GM06990 (cell line): ENCODE measurements at regions not wholly inside any gene's neighbourhood (a gene's known extent, or its start where the extent isn't known, plus 50 kb on each side); places are given as distances from the start of the nearest gene placed in this dataset.

ENCODE experiments used
- DNase-seq: peaks from one replicate; pipeline ENCODE4 v3.0.0-alpha.2; 2011; ENCODE audit not compliant: insufficient read length; ENCODE audit errors: extremely low read depth
- H3K27me3 ChIP-seq: replicated peaks from 2 replicates; pipeline ENCODE4 v1.6.0; 2011; ENCODE audit warnings: low read length; ENCODE audit not compliant: control insufficient read depth, insufficient read depth
- H3K36me3 ChIP-seq: 2 replicates; pipeline ENCODE4 v1.5.1; 2011; ENCODE audit warnings: low read length; ENCODE audit not compliant: control insufficient read depth, insufficient read depth
- H3K4me3 ChIP-seq: replicated peaks from 2 replicates; pipeline ENCODE4 v1.5.1; 2011; ENCODE audit warnings: low read depth, mild to moderate bottlenecking, control low read depth, low read length
- TF ChIP-seq, protein P1 (sequence below): IDR thresholded peaks from 2 replicates; pipeline ENCODE4 v1.5.1; 2011; ENCODE audit warnings: low read length, control low read depth, mild to moderate bottlenecking, inconsistent platforms; ENCODE audit not compliant: insufficient read depth, poor library complexity, severe bottlenecking

GRCh38 chr11:41861838-41862237 lies 402.4 kb upstream of the LRRC4C start:
- TF ChIP-seq, protein P1, sequence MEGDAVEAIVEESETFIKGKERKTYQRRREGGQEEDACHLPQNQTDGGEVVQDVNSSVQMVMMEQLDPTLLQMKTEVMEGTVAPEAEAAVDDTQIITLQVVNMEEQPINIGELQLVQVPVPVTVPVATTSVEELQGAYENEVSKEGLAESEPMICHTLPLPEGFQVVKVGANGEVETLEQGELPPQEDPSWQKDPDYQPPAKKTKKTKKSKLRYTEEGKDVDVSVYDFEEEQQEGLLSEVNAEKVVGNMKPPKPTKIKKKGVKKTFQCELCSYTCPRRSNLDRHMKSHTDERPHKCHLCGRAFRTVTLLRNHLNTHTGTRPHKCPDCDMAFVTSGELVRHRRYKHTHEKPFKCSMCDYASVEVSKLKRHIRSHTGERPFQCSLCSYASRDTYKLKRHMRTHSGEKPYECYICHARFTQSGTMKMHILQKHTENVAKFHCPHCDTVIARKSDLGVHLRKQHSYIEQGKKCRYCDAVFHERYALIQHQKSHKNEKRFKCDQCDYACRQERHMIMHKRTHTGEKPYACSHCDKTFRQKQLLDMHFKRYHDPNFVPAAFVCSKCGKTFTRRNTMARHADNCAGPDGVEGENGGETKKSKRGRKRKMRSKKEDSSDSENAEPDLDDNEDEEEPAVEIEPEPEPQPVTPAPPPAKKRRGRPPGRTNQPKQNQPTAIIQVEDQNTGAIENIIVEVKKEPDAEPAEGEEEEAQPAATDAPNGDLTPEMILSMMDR: no peak
- no peak for DNase-seq
- H3K4me3 ChIP-seq: no peak overlapping the region
- H3K27me3 ChIP-seq: no peaks in the 10 kb centered on the region
- H3K36me3 ChIP-seq: no peaks in the 10 kb centered on the region

DNA sequence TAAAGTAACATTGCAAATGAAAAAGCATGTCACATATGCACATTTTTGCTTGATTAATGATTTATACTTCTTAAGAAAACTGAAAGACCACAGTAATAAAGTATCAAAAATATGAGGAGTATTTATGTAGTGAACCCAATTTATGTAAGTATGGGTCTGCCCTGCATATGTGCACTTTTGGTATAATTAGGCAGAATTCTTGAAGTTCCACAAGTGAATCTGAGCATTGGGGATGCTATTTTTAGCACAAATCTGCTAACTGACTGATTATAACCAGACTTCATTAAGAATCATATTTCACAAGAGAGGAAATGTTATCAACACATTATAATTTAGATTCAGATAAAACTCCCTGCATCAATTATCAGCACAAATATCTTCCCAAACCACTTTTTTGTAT lies 407.1 kb upstream of the LRRC4C start:
- TF ChIP-seq, protein P1: no peak
- Histone ChIP-seq H3K4me3 (no peak overlapping the region), H3K27me3 (no peaks in the 10 kb centered on the region), H3K36me3 (no peaks in the 10 kb centered on the region)
- DNase-seq: no peak

GRCh38 chr11:41868606-41869005 lies 409.2 kb upstream of the LRRC4C start:
- TF ChIP-seq, protein P1: no peak
- no peaks in the 10 kb centered on the region for H3K36me3 ChIP-seq
- H3K27me3 ChIP-seq: no peaks in the 10 kb centered on the region
- no peak for DNase-seq
- no peak overlapping the region for H3K4me3 ChIP-seq

- DNase-seq: no peak
- Histone ChIP-seq H3K4me3 (no peak overlapping the region), H3K27me3 (no peaks in the 10 kb centered on the region), H3K36me3 (no peaks in the 10 kb centered on the region)
- TF ChIP-seq, protein P1: no peak
These were observed 413.0 kb upstream of the LRRC4C start for GRCh38 chr11:41872426-41872825.

- no peak overlapping the region for H3K4me3 ChIP-seq
- H3K36me3 ChIP-seq: no peaks in the 10 kb centered on the region
- H3K27me3 ChIP-seq: no peaks in the 10 kb centered on the region
- DNase-seq: no peak
- TF ChIP-seq, protein P1: no peak
These were observed 413.4 kb upstream of the LRRC4C start for GRCh38 chr11:41872870-41873269.

DNA sequence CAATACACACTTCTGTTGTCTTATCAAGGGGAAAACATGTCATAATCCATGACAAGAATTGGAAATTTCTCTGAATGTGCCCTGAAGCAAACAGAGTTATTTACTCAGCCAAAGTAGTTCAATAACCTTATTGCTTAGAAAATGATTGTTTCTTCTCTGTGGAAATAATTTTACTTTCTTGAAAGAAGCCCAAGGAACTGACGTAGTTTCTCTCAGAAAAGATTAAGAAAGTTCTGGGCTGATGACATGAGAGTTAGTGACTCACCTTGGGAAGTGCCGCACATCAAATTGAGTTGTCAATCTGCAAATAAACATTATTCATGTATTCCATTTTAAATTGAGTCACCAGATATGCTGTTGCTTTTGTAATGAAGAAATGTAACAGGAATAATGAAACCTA lies 418.6 kb upstream of the LRRC4C start:
- no peaks in the 10 kb centered on the region for H3K36me3 ChIP-seq
- H3K27me3 ChIP-seq: no peaks in the 10 kb centered on the region
- DNase-seq: no peak
- TF ChIP-seq, protein P1: no peak
- no peak overlapping the region for H3K4me3 ChIP-seq
